ENCODE measurements at regions not wholly inside any gene's neighbourhood (a gene's known extent, or its start where the extent isn't known, plus 50 kb on each side); places are given as distances from the start of the nearest gene placed in this dataset.
A peak's percentile ranks its signal among the peaks of the same experiment; 100 is the strongest.

- DNase-seq (ENCODE audit: low read depth), result no peak
- no peak for TF ChIP-seq CTCF (conservative IDR thresholded peaks at IDR 0.05; ENCODE audit: low read depth, low read length)
- no peak overlapping the region for H3K4me3 ChIP-seq (ENCODE audit: low read depth, low read length)
These were observed 542.7 kb downstream of the TLL1 start for GRCh38 chr4:166415749-166416148.

GRCh38 chr4:166421556-166422156 is 548.6 kb downstream of the TLL1 start:
- peak; percentile 12 for DNase-seq (ENCODE audit: low read depth)
- TF ChIP-seq CTCF (conservative IDR thresholded peaks at IDR 0.05; ENCODE audit: low read depth, low read length), result no peak
- no peak overlapping the region for H3K4me3 ChIP-seq (ENCODE audit: low read depth, low read length)

GRCh38 chr4:166422475-166422874 is 549.4 kb downstream of the TLL1 start:
- no peak for TF ChIP-seq CTCF (conservative IDR thresholded peaks at IDR 0.05; ENCODE audit: low read depth, low read length)
- no peak overlapping the region for H3K4me3 ChIP-seq (ENCODE audit: low read depth, low read length)
- DNase-seq (ENCODE audit: low read depth), result no peak

- no peak for TF ChIP-seq CTCF (conservative IDR thresholded peaks at IDR 0.05; ENCODE audit: low read depth, low read length)
- no peak overlapping the region for H3K4me3 ChIP-seq (ENCODE audit: low read depth, low read length)
- no peak for DNase-seq (ENCODE audit: low read depth)
These were observed 553.3 kb downstream of the TLL1 start for GRCh38 chr4:166426300-166426863.

- DNase-seq (ENCODE audit: low read depth), result no peak
- H3K4me3 ChIP-seq (ENCODE audit: low read depth, low read length), result no peak overlapping the region
- no peak for TF ChIP-seq CTCF (conservative IDR thresholded peaks at IDR 0.05; ENCODE audit: low read depth, low read length)
These were observed 559.1 kb downstream of the TLL1 start for GRCh38 chr4:166432125-166432524.

GRCh38 chr4:166432842-166433241 is 559.8 kb downstream of the TLL1 start:
- TF ChIP-seq CTCF (conservative IDR thresholded peaks at IDR 0.05; ENCODE audit: low read depth, low read length), result no peak
- DNase-seq (ENCODE audit: low read depth), result no peak
- no peak overlapping the region for H3K4me3 ChIP-seq (ENCODE audit: low read depth, low read length)

- no peak for TF ChIP-seq CTCF (conservative IDR thresholded peaks at IDR 0.05; ENCODE audit: low read depth, low read length)
- no peak overlapping the region for H3K4me3 ChIP-seq (ENCODE audit: low read depth, low read length)
- peak; percentile 19 for DNase-seq (ENCODE audit: low read depth)
These were observed 562.4 kb downstream of the TLL1 start for GRCh38 chr4:166435449-166435848.

All from epithelial cell of proximal tubule (primary cell).